Omental fat pad (tissue), 3 donors: ENCODE measurements at regions not wholly inside any gene's neighbourhood (a gene's known extent, or its start where the extent isn't known, plus 50 kb on each side); places are given as distances from the start of the nearest gene placed in this dataset.

Experiments
- ATAC-seq: fragments of 150-250 bp; one replicate; pipeline ENCODE4 v1.9.1; 2016; ENCODE audit warnings: mild to moderate bottlenecking, moderate library complexity; ENCODE audit not compliant: low FRiP score
- DNase-seq: peaks from one replicate; pipeline ENCODE4 v3.0.0-alpha.2; 2019; ENCODE audit warnings: low spot score
- TF ChIP-seq, protein P1 (sequence below), 3 donors: fragments of 450-650 bp; IDR thresholded peaks; one replicate each; pipeline ENCODE4 v1.5.1; 2016 to 2017; ENCODE audit warnings: antibody characterized with exemption in 3 of 3, mild to moderate bottlenecking in 3 of 3, moderate library complexity in 2 of 3

DNA sequence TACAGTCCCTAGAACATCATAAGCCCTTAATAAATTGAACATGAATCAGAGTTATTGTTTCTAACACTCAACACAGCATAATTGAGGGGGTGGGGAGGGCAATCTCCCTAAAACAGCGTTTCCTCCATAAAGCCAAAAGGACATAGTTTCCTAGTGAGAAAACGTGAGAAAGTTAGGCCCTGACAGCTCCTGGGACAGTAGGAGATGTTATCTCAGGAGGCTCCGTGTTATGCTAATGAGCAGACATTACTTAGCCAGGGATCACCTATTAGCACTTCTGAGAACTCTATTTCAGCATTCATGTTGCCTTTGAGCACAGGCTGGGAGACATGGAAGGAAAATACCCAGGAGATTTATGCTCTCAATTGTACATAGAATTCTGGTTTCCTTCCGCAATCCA, 229.1 kb upstream of the ADAMTS9 start:
- ATAC-seq (no peak), DNase-seq (no peak)
- TF ChIP-seq, protein P1, sequence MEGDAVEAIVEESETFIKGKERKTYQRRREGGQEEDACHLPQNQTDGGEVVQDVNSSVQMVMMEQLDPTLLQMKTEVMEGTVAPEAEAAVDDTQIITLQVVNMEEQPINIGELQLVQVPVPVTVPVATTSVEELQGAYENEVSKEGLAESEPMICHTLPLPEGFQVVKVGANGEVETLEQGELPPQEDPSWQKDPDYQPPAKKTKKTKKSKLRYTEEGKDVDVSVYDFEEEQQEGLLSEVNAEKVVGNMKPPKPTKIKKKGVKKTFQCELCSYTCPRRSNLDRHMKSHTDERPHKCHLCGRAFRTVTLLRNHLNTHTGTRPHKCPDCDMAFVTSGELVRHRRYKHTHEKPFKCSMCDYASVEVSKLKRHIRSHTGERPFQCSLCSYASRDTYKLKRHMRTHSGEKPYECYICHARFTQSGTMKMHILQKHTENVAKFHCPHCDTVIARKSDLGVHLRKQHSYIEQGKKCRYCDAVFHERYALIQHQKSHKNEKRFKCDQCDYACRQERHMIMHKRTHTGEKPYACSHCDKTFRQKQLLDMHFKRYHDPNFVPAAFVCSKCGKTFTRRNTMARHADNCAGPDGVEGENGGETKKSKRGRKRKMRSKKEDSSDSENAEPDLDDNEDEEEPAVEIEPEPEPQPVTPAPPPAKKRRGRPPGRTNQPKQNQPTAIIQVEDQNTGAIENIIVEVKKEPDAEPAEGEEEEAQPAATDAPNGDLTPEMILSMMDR (IDR thresholded peaks at IDR 0.05), result no peak

DNA sequence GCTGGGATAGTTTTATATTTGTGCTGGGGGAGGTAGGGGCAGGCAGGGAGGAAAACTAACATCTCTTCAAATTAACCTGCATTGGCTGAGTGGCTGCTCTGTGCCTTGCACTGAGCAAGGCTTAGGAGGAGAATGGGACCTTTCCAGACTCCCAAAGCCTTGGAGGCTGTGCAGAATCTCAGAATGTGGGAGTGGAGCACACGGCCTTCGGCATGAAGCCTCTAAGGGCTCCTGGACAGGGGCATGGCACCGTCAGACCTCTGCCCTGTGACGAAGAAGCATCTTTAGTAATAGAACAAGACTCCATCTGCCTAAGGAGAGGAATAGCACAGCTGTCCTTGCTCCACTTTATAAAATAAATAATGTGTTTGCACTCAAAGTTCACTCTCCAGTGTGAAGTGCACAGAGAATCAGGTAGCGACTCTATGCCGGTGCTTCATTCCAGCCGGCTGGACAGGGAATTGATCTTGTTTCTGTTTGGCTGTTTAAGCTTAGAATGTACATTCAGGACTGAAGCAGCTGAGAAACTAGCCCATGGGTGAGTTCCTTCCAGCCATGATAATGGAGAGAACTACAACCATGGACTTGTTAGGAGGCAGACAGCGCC, 228.5 kb upstream of the ADAMTS9 start:
- TF ChIP-seq, protein P1 (IDR thresholded peaks at IDR 0.05), result no peak
- DNase-seq (no peak), ATAC-seq (no peak)

- DNase-seq (no peak), ATAC-seq (peak; percentile 81)
- TF ChIP-seq, protein P1 (IDR thresholded peaks at IDR 0.05), result no peak
Observed at GRCh38 chr3:64915778-64916177, 228.0 kb upstream of the ADAMTS9 start.

DNA sequence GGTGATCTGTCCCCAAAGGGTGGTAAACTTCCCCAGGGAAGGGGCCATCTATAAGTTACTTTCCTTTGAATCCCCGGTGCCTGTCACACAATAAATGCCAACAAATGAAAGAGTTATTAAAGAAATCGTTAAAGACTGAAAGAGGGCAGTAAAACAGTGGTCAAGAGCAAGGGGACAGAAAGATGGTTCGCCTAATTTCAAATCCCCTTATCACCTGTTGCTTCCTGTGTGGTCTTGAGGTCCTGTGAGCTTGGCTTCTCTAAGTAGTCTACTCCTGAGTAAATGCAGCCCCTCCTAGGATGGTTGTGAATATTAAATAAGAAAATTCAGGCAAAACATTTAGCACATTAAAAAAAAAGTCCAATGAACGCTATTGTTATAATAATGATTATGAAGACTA, 225.7 kb upstream of the ADAMTS9 start:
- no peak for DNase-seq
- ATAC-seq, result no peak
- TF ChIP-seq, protein P1 (IDR thresholded peaks at IDR 0.05), result no peak

GRCh38 chr3:64911138-64911537, 223.3 kb upstream of the ADAMTS9 start:
- no peak for ATAC-seq
- TF ChIP-seq, protein P1 (IDR thresholded peaks at IDR 0.05), result no peak
- DNase-seq, result no peak

DNA sequence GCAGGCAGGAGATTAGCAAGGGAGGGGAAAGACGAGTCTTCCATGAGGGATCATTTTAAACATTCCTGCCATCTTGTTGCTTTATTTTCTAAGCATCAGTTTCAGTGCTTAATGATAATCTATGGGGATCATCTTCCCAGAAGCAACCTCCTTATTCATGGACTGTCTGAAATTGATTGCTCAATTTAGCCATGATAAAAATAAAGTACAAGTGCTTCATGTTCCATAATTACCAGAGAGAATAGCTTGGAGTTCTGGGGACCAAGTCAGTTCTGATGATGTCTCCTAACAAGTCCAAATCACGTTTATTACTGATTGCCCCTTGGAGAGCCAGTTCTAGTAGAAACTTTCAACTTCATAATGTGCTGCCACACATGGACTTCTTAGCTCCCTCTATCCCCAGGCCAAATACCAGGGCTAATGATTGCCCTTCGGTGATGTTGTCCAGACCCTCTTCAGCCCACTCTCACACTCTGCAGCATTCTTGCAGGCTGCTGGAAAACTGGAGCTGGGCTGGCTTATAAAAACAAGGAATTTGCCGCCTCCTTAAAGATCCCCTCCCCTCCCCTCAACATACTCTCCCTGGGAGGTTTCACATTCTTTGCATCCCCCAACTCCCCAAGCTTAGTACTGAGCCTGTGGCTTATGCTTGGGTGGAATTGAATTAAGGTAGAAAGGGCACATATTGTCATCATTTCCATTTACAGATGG, 222.1 kb upstream of the ADAMTS9 start:
- DNase-seq (no peak), ATAC-seq (no peak)
- TF ChIP-seq, protein P1 (IDR thresholded peaks at IDR 0.05), result no peak

DNA sequence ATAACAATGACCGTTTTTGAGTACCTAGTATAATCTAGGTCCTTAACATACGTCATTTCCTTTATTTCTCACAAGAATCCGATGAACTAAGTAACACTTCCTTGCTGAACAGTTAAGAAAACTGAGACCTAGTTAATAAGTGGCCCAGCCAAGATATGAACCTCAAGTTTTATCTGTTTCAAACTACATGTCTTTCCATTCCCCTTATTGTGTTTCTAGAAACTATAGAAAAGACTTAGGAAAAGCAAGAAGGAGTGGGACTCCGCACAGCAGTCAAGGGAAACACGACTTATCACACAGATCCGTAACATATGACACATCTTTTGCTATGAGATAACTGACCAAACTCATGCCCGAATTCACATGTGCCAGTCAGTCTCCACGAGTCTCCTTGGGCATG, 221.2 kb upstream of the ADAMTS9 start:
- DNase-seq, result no peak
- ATAC-seq, result no peak
- TF ChIP-seq, protein P1 (IDR thresholded peaks at IDR 0.05), result no peak
